Panc1 (cell line): ENCODE measurements at regions not wholly inside any gene's neighbourhood (a gene's known extent, or its start where the extent isn't known, plus 50 kb on each side); places are given as distances from the start of the nearest gene placed in this dataset.

Experiments used
- CTCF ChIP-seq: fragments of 450-650 bp; IDR thresholded peaks from 2 replicates; pipeline ENCODE4 v1.5.1; 2017; ENCODE audit warnings: mild to moderate bottlenecking
- POLR2AphosphoS5 ChIP-seq: IDR thresholded peaks from 2 replicates; pipeline ENCODE4 v1.6.1; 2012; ENCODE audit warnings: mild to moderate bottlenecking, low read depth, low read length, moderate library complexity
- REST ChIP-seq, 2 experiments: IDR thresholded peaks; 2 replicates each; pipeline ENCODE4 v1.6.1; 2011 to 2012; ENCODE audit warnings: low read depth in 2 of 2, control low read depth in 1 of 2, low read length in 1 of 2, mild to moderate bottlenecking in 1 of 2, moderate library complexity in 1 of 2; ENCODE audit not compliant: insufficient read depth in 1 of 2
- SIN3A ChIP-seq: IDR thresholded peaks from 2 replicates; pipeline ENCODE4 v1.6.1; 2012; ENCODE audit warnings: low read depth, mild to moderate bottlenecking, low read length, moderate library complexity, borderline replicate concordance; ENCODE audit not compliant: insufficient read depth
- TCF7L2 ChIP-seq: IDR thresholded peaks from 2 replicates; pipeline ENCODE4 v1.6.1; 2011; ENCODE audit warnings: mild to moderate bottlenecking, low read depth, low read length, inconsistent platforms

- TF ChIP-seq CTCF (no peak), TCF7L2 (no peak), REST (IDR thresholded peaks at IDR 0.05; ENCODE audit: insufficient read depth in 1 of 2, low read depth in 2 of 2, low read length in 1 of 2) (no peak), POLR2AphosphoS5 (no peak), SIN3A (no peak)
Measured at GRCh38 chr18:44117821-44118220, 562.9 kb upstream of the SETBP1 start.
